PC-3 (cell line): ENCODE measurements at regions not wholly inside any gene's neighbourhood (a gene's known extent, or its start where the extent isn't known, plus 50 kb on each side); places are given as distances from the start of the nearest gene placed in this dataset.

Source experiments
- ATAC-seq: fragments of 200-7000 bp; cut with Tn5 transposase; 2 replicates; pipeline ENCODE4 v1.9.1; 2020; ENCODE audit warnings: mild to moderate bottlenecking, moderate library complexity
- BruUV-seq: library from RNA; stranded (reverse); fragments of 400-500 nt; replicated peaks from 2 replicates; lab custom pipeline; 2021; lab: Mats Ljungman, UMichigan
- CTCF ChIA-PET: fragments of 300-600 bp; sonication (Branson Sonifier 250); formaldehyde crosslinking; loops from one replicate; lab custom pipeline; 2022; ENCODE audit warnings: antibody characterized with exemption; lab: Charles Lee
- POLR2A ChIA-PET: fragments of 300-600 bp; sonication (Branson Sonifier 250); formaldehyde crosslinking; loops from one replicate; lab custom pipeline; 2022; ENCODE audit warnings: antibody characterized with exemption; ENCODE audit not compliant: unreplicated experiment; lab: Charles Lee
- DNase-seq: peaks from one replicate; pipeline ENCODE4 v3.0.0-alpha.2; 2015
- H2AFZ ChIP-seq: fragments of 300-600 bp; sonication (generic); 2 replicates; pipeline ENCODE4 v1.6.0; 2016; ENCODE audit warnings: antibody characterized with exemption, low read length
- H3F3A ChIP-seq: fragments of 300-600 bp; sonication (generic); one replicate; pipeline ENCODE4 v1.6.0; 2017; ENCODE audit warnings: antibody characterized with exemption, low read length, control low read depth, mild to moderate bottlenecking; ENCODE audit not compliant: unreplicated experiment
- H3K27ac ChIP-seq: fragments of 300-600 bp; sonication (generic); 2 replicates; pipeline ENCODE4 v1.5.1; 2016; ENCODE audit warnings: mild to moderate bottlenecking, low read length
- H3K27me3 ChIP-seq: fragments of 300-600 bp; sonication (generic); 2 replicates; pipeline ENCODE4 v1.6.1; 2016; ENCODE audit warnings: low read length, mixed read lengths
- H3K36me3 ChIP-seq: fragments of 300-600 bp; sonication (generic); 2 replicates; pipeline ENCODE4 v1.6.1; 2016; ENCODE audit warnings: low read depth, mixed run types, low read length, mixed read lengths
- H3K4me1 ChIP-seq: fragments of 300-600 bp; sonication (generic); 2 replicates; pipeline ENCODE4 v1.5.1; 2016; ENCODE audit warnings: low read length; ENCODE audit not compliant: insufficient read depth
- H3K4me2 ChIP-seq: fragments of 300-600 bp; sonication (generic); 2 replicates; pipeline ENCODE4 v1.6.0; 2016; ENCODE audit warnings: low read length
- H3K4me3 ChIP-seq: fragments of 300-600 bp; sonication (generic); 2 replicates; pipeline ENCODE4 v1.5.1; 2016; ENCODE audit warnings: mild to moderate bottlenecking, low read length, mixed read lengths
- H3K79me2 ChIP-seq: fragments of 300-600 bp; sonication (generic); 2 replicates; pipeline ENCODE4 v1.6.1; 2017; ENCODE audit warnings: low read length, mixed read lengths
- H3K9ac ChIP-seq: fragments of 300-600 bp; sonication (generic); 2 replicates; pipeline ENCODE4 v1.6.0; 2016; ENCODE audit warnings: mild to moderate bottlenecking, low read length
- H3K9me2 ChIP-seq: fragments of 300-600 bp; sonication (generic); replicated peaks from 2 replicates; pipeline ENCODE4 v1.6.1; 2016; ENCODE audit warnings: mixed run types, low read length, mixed read lengths
- H3K9me3 ChIP-seq: fragments of 300-600 bp; sonication (generic); 2 replicates; pipeline ENCODE4 v1.6.1; 2016; ENCODE audit warnings: low read length, mixed read lengths
- H4K20me1 ChIP-seq: fragments of 300-600 bp; sonication (generic); 2 replicates; pipeline ENCODE4 v1.6.1; 2016; ENCODE audit warnings: low read length, mixed read lengths
- CTCF ChIP-seq: fragments of 300-600 bp; sonication (generic); conservative IDR thresholded peaks from 2 replicates; pipeline ENCODE4 v1.5.1; 2017; ENCODE audit warnings: antibody characterized with exemption, low read depth, mild to moderate bottlenecking, low read length
- EZH2 ChIP-seq: fragments of 300-600 bp; sonication (generic); IDR thresholded peaks from one replicate; pipeline ENCODE4 v1.6.1; 2017; ENCODE audit warnings: antibody characterized with exemption, mild to moderate bottlenecking, low read length; ENCODE audit not compliant: unreplicated experiment
- EZH2phosphoT487 ChIP-seq: fragments of 300-600 bp; sonication (generic); IDR thresholded peaks from 2 replicates; pipeline ENCODE4 v1.6.1; 2018; ENCODE audit warnings: mild to moderate bottlenecking, antibody characterized with exemption, low read length, borderline replicate concordance
- intact Hi-C: fragments of 100-400 bp; cut with micrococcal nuclease; formaldehyde crosslinking; loops from 2 replicates; pipeline ENCODE4 v1.9.0; 2023

DNA sequence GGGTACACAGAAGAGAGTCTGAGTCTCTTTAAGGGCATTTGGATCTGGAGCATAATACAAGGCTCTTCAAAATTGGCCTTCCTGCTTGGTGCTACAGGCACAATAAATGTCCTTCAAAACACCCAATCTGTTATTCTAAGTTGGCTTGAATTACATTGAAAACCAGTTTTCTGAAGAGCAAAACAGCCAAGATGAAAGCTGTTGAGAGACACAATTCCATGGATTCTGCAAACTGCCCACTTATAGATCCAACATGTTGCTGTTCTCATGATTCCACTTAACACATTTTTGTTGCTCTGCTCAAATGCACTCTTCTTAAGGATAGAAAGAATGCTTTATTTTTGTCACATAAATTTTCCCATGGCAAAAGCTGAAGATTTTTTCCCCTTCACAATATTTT is 525.9 kb upstream of the CDH8 start:
- DNase-seq = no peak
- no peaks in the 10 kb centered on the region for H3K36me3 ChIP-seq
- no peaks in the 10 kb centered on the region for H3K9me2 ChIP-seq
- H3K27ac ChIP-seq = no peak overlapping the region
- ChIA-PET CTCF (no interaction called here), POLR2A (no interaction called here)
- no peak overlapping the region for H2AFZ ChIP-seq
- BruUV-seq = no TSS peak
- H4K20me1 ChIP-seq = no peaks in the 10 kb centered on the region
- no peaks in the 10 kb centered on the region for H3K79me2 ChIP-seq
- intact Hi-C loops = no loop called here
- H3K4me2 ChIP-seq = no peak overlapping the region
- H3K9me3 ChIP-seq = no peaks in the 10 kb centered on the region
- no peaks in the 10 kb centered on the region for H3K4me1 ChIP-seq
- no peak overlapping the region for H3K9ac ChIP-seq
- TF ChIP-seq EZH2phosphoT487 (no peak), CTCF (no peak), EZH2 (no peak)
- ATAC-seq = no peak
- no peaks in the 10 kb centered on the region for H3F3A ChIP-seq
- no peak overlapping the region for H3K4me3 ChIP-seq
- H3K27me3 ChIP-seq = no peaks in the 10 kb centered on the region

DNA sequence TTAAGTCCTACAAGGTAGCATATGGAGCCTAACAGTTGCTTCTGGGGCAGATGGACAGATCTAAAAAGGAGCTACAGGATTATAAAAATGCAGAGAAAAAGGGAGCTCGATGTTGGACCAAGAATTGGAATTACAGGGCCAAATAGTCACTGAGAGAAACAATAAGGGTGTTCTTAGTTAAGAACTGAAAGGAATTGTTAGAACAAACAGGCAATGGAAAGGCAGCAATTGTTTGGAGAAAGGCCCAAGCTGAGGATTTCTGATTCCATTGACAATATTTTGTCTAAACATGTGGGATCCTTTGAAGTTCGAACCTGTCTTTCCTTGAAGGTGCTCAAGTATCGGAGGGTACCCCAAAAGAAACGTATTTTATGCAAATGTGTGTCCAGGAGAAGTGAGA is 513.6 kb upstream of the CDH8 start:
- POLR2A ChIA-PET = no interaction called here
- H3F3A ChIP-seq = no peaks in the 10 kb centered on the region
- no TSS peak for BruUV-seq
- no peaks in the 10 kb centered on the region for H4K20me1 ChIP-seq
- intact Hi-C loops = no loop called here
- no peak overlapping the region for H3K9ac ChIP-seq
- CTCF ChIA-PET = no interaction called here
- no peak overlapping the region for H2AFZ ChIP-seq
- H3K9me2 ChIP-seq = no peaks in the 10 kb centered on the region
- no peak overlapping the region for H3K27ac ChIP-seq
- no peak overlapping the region for H3K4me2 ChIP-seq
- H3K4me1 ChIP-seq = no peaks in the 10 kb centered on the region
- DNase-seq (no peak), ATAC-seq (no peak)
- H3K9me3 ChIP-seq = no peaks in the 10 kb centered on the region
- no peaks in the 10 kb centered on the region for H3K79me2 ChIP-seq
- H3K4me3 ChIP-seq = no peak overlapping the region
- no peaks in the 10 kb centered on the region for H3K27me3 ChIP-seq
- H3K36me3 ChIP-seq = no peaks in the 10 kb centered on the region
- no peak for TF ChIP-seq CTCF

DNA sequence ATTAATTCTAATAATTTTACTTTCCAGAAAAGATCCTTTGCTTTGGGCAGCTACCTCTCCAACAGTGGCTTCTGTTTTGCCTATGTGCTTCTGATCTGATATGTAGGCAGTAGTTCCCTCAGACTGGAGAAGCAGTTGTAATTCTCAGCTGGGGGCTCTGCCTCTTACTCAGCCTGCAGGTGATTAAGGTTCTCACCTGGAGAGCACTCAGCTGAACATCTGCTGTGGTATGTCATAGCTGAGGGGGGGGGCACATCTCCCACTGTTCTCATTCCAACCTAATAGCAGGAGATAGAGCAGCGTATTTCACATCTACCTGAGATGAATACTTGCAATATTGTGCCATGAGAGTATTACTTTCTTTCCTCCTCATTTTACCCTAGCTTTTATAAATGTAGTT is 511.9 kb upstream of the CDH8 start:
- no peak for TF ChIP-seq EZH2phosphoT487
- no peak for TF ChIP-seq EZH2
- TF ChIP-seq CTCF = no peak
- Histone ChIP-seq H3K36me3 (no peaks in the 10 kb centered on the region), H3K9me2 (no peaks in the 10 kb centered on the region), H3K4me2 (no peak overlapping the region), H3K9ac (no peak overlapping the region), H3K27me3 (no peaks in the 10 kb centered on the region), H3K4me1 (no peaks in the 10 kb centered on the region), H3K79me2 (no peaks in the 10 kb centered on the region), H3K27ac (no peak overlapping the region), H3K9me3 (no peaks in the 10 kb centered on the region), H4K20me1 (no peaks in the 10 kb centered on the region), H3F3A (no peaks in the 10 kb centered on the region), H2AFZ (no peak overlapping the region), H3K4me3 (no peak overlapping the region)
- POLR2A ChIA-PET = no interaction called here
- intact Hi-C loops = no loop called here
- DNase-seq (no peak), ATAC-seq (no peak)
- no TSS peak for BruUV-seq
- CTCF ChIA-PET = no interaction called here
